Peyer's patch (tissue), 4 donors: ENCODE measurements at regions not wholly inside any gene's neighbourhood (a gene's known extent, or its start where the extent isn't known, plus 50 kb on each side); places are given as distances from the start of the nearest gene placed in this dataset.

Experiments
- DNase-seq, 3 donors: peaks; one replicate each; pipeline ENCODE4 v3.0.0-alpha.2; 2017 to 2019
- H3K27ac ChIP-seq, 4 donors: fragments of 200-600 bp; sonication (generic); one replicate each; pipeline ENCODE4 v1.5.1; 2016 to 2019
- H3K27me3 ChIP-seq, 2 donors: fragments of 200-600 bp; sonication (generic); one replicate each; pipeline ENCODE4 v1.5.1; 2019
- H3K36me3 ChIP-seq, 3 donors: fragments of 200-600 bp; sonication (generic); one replicate each; pipeline ENCODE4 v1.5.1; 2016 to 2019
- H3K4me1 ChIP-seq, 4 donors: fragments of 200-600 bp; sonication (generic); one replicate each; pipeline ENCODE4 v1.5.1; 2016 to 2019
- H3K4me3 ChIP-seq, 4 donors: fragments of 200-600 bp; sonication (generic); 1 replicate in 3 of 4; 2 replicates in 1 of 4; pipeline ENCODE4 v1.5.1; 2016 to 2019; ENCODE audit warnings: mild to moderate bottlenecking in 1 of 4
- H3K9me3 ChIP-seq, 4 donors: fragments of 200-600 bp; sonication (generic); one replicate each; pipeline ENCODE4 v1.5.1; 2016 to 2019; ENCODE audit warnings: mild to moderate bottlenecking in 1 of 4
- POLR2A ChIP-seq, 2 donors: fragments of 450-650 bp; IDR thresholded peaks; one replicate each; pipeline ENCODE4 v1.5.1; 2017; ENCODE audit warnings: antibody characterized with exemption in 2 of 2, mild to moderate bottlenecking in 2 of 2, moderate library complexity in 2 of 2
- TF ChIP-seq, protein P1 (sequence below), 6 experiments: fragments of 450-650 bp in 4 of 6; fragments of 200-600 bp in 2 of 6; sonication (generic) in 1 of 6; IDR thresholded peaks; one replicate each; pipeline ENCODE4 v1.5.1; 2017 to 2019; ENCODE audit warnings: antibody characterized with exemption in 6 of 6, mild to moderate bottlenecking in 3 of 6, moderate library complexity in 1 of 6

DNA sequence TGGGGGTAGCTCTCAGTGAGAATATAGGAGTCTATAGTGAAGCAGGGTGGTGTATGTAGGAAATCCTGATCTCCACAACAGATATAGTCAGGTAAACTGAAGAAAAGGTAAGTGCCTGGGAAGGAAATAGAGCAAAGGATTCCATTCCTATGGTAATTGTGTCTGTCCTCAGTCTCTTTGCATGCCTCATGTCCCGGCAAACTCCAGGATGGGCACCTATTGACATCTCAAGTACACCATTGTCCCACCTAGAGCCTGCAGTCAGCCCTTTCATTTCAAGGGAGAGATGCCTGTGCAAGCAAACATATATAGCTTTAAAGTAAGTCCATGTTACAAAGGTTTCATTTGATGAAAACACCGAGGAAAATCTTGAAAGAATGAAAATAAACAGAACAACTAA, 257.7 kb upstream of the AZI2 start:
- no peaks in the 10 kb centered on the region for H3K4me1 ChIP-seq
- no peaks in the 10 kb centered on the region for H3K27me3 ChIP-seq
- no peaks in the 10 kb centered on the region for H3K36me3 ChIP-seq
- no peak overlapping the region for H3K27ac ChIP-seq
- H3K4me3 ChIP-seq: no peak overlapping the region
- no peak for TF ChIP-seq POLR2A (IDR thresholded peaks at IDR 0.05)
- TF ChIP-seq, protein P1, sequence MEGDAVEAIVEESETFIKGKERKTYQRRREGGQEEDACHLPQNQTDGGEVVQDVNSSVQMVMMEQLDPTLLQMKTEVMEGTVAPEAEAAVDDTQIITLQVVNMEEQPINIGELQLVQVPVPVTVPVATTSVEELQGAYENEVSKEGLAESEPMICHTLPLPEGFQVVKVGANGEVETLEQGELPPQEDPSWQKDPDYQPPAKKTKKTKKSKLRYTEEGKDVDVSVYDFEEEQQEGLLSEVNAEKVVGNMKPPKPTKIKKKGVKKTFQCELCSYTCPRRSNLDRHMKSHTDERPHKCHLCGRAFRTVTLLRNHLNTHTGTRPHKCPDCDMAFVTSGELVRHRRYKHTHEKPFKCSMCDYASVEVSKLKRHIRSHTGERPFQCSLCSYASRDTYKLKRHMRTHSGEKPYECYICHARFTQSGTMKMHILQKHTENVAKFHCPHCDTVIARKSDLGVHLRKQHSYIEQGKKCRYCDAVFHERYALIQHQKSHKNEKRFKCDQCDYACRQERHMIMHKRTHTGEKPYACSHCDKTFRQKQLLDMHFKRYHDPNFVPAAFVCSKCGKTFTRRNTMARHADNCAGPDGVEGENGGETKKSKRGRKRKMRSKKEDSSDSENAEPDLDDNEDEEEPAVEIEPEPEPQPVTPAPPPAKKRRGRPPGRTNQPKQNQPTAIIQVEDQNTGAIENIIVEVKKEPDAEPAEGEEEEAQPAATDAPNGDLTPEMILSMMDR (IDR thresholded peaks at IDR 0.05): no peak
- no peaks in the 10 kb centered on the region for H3K9me3 ChIP-seq
- DNase-seq: no peak

DNA sequence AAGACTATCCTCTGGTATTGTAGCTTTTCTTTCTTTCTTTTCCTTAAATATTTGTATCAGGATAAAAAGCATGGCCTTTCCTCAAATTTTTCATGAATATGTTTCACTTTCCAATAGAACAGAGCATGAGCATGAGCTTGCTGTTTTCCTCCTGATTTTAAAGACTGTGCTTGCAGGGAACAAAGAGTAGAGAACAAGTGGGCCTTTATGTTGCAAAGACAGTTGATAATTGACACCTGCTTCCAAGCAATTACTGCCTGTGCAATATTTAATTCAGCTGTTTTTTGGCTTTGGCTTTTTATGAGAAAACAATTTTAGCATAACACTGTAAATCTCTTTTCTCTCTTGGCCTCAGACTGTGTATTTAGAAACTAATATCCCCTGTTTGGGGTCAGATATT, 263.6 kb upstream of the AZI2 start:
- Histone ChIP-seq H3K9me3 (no peaks in the 10 kb centered on the region), H3K36me3 (no peaks in the 10 kb centered on the region), H3K27ac (no peak overlapping the region), H3K4me1 (no peaks in the 10 kb centered on the region), H3K27me3 (no peaks in the 10 kb centered on the region), H3K4me3 (no peak overlapping the region)
- no peak for DNase-seq
- no peak for TF ChIP-seq POLR2A (IDR thresholded peaks at IDR 0.05)
- TF ChIP-seq, protein P1 (IDR thresholded peaks at IDR 0.05): no peak

DNA sequence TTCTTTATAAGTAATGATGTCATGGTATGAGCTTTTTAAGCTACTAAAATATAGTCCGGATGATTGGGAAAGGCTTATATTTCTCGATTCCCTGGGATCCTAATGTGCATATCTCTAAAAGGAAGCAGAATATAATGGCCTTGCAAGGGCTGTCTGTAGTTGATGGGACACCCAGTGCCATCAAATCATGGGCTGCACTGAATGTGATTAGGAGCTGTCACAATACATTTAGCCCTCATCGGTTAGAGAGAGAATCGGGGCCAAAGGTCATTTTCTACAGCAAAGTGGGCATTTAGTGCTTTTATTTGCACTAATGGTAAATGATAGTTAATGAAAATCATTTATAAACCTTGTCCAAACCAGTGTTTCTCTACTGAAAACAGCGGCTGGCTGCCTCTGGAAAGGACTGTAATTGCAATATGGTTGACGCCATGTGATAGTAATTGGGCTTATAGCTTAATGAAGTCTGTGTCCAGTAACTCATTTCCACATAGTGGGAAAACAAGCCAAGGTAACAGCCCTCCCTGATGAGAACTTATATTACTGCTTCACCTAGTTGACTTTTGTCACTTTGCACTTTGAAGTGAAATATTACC, 265.0 kb upstream of the AZI2 start:
- no peaks in the 10 kb centered on the region for H3K9me3 ChIP-seq
- no peak for DNase-seq
- no peak overlapping the region for H3K27ac ChIP-seq
- no peaks in the 10 kb centered on the region for H3K36me3 ChIP-seq
- TF ChIP-seq, protein P1 (IDR thresholded peaks at IDR 0.05): no peak
- TF ChIP-seq POLR2A (IDR thresholded peaks at IDR 0.05): no peak
- H3K4me1 ChIP-seq: no peaks in the 10 kb centered on the region
- H3K27me3 ChIP-seq: no peaks in the 10 kb centered on the region
- no peak overlapping the region for H3K4me3 ChIP-seq

DNA sequence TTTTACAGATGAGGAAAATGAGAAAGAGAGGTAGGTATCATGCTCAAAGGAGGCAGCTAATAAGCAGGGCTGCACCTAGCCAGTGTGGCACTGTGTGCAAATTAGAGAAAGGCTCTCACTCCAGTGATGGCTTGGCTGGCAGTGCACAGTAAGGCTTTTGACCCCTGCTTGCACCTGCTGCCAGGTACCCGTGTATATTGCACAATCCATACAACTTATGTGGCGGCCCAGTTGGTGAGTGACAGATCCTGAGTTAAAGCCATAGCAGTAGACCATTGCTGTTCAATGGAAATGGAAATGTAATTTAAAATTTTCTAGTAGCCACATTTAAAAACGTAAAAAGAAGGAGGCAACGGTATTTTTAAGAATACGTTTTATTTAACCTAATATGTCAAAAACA, 266.4 kb upstream of the AZI2 start:
- no peaks in the 10 kb centered on the region for H3K27me3 ChIP-seq
- H3K4me1 ChIP-seq: no peaks in the 10 kb centered on the region
- no peaks in the 10 kb centered on the region for H3K9me3 ChIP-seq
- no peak overlapping the region for H3K4me3 ChIP-seq
- H3K27ac ChIP-seq: no peak overlapping the region
- no peak for TF ChIP-seq POLR2A (IDR thresholded peaks at IDR 0.05)
- TF ChIP-seq, protein P1 (IDR thresholded peaks at IDR 0.05): no peak
- no peak for DNase-seq
- no peaks in the 10 kb centered on the region for H3K36me3 ChIP-seq

DNA sequence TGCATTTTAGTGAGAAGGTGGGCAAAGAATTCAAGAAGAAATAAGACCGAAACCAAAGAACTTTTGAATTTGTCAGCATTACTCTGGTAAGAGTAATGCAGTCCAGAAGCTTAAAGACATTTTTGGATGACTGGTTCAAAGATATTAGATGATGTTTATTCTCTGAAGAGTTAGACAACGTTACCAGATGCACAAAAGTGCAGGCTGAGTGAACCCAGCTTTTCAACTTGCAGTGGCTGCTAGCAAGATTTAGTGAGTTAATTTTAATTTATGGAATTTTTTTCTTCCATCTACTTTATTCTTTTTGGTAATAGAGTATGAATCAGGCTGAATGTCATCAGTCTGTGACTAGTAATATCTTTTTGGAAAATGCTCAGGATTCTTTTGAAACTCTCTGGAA, 267.3 kb upstream of the AZI2 start:
- Histone ChIP-seq H3K36me3 (no peaks in the 10 kb centered on the region), H3K4me3 (no peak overlapping the region), H3K4me1 (no peaks in the 10 kb centered on the region), H3K27ac (no peak overlapping the region), H3K27me3 (no peaks in the 10 kb centered on the region), H3K9me3 (no peaks in the 10 kb centered on the region)
- no peak for TF ChIP-seq POLR2A (IDR thresholded peaks at IDR 0.05)
- TF ChIP-seq, protein P1 (IDR thresholded peaks at IDR 0.05): no peak
- DNase-seq: no peak

DNA sequence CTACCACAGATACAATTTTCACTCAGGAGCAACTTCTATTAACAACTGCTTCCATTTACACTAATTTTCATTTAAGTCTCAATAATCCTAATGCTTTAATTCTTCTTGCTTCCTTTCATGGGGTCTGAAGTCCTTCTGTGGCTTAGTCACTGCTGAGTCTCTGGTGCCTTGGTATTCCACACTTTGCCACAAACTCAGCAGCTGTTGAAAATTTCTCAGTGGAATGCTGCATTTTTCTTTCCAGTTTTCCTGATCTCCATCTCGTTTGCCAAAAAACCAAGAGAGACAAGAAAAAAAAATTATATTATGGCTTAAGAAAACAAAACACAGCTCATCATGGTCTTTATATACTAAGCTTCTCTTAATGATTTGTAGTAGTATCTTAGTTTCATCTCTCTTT, 269.2 kb upstream of the AZI2 start:
- Histone ChIP-seq H3K9me3 (no peaks in the 10 kb centered on the region), H3K27me3 (no peaks in the 10 kb centered on the region), H3K4me3 (no peak overlapping the region), H3K27ac (no peak overlapping the region), H3K36me3 (no peaks in the 10 kb centered on the region), H3K4me1 (no peaks in the 10 kb centered on the region)
- no peak for TF ChIP-seq POLR2A (IDR thresholded peaks at IDR 0.05)
- TF ChIP-seq, protein P1 (IDR thresholded peaks at IDR 0.05): no peak
- DNase-seq: no peak
